ENCODE measurements at regions not wholly inside any gene's neighbourhood (a gene's known extent, or its start where the extent isn't known, plus 50 kb on each side); places are given as distances from the start of the nearest gene placed in this dataset.

- Mint-ChIP-seq H3K4me1 (ENCODE audit: low read depth, unreplicated experiment) (no peaks in the 10 kb centered on the region), H3K9me3 (ENCODE audit: low read depth, unreplicated experiment) (no peaks in the 10 kb centered on the region), H3K4me3 (ENCODE audit: low read depth, unreplicated experiment) (no peak overlapping the region), H3K27me3 (ENCODE audit: unreplicated experiment) (no peaks in the 10 kb centered on the region), H3K27ac (ENCODE audit: unreplicated experiment) (no peak overlapping the region), H3K36me3 (ENCODE audit: insufficient read depth, unreplicated experiment) (no peaks in the 10 kb centered on the region)
- no TSS peak for BruUV-seq (replicated peaks)
- intact Hi-C loops (cut with micrococcal nuclease; ENCODE audit: unreplicated experiment), result no loop called here
- no peak for DNase-seq
- TF ChIP-seq, protein P1, sequence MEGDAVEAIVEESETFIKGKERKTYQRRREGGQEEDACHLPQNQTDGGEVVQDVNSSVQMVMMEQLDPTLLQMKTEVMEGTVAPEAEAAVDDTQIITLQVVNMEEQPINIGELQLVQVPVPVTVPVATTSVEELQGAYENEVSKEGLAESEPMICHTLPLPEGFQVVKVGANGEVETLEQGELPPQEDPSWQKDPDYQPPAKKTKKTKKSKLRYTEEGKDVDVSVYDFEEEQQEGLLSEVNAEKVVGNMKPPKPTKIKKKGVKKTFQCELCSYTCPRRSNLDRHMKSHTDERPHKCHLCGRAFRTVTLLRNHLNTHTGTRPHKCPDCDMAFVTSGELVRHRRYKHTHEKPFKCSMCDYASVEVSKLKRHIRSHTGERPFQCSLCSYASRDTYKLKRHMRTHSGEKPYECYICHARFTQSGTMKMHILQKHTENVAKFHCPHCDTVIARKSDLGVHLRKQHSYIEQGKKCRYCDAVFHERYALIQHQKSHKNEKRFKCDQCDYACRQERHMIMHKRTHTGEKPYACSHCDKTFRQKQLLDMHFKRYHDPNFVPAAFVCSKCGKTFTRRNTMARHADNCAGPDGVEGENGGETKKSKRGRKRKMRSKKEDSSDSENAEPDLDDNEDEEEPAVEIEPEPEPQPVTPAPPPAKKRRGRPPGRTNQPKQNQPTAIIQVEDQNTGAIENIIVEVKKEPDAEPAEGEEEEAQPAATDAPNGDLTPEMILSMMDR (IDR thresholded peaks at IDR 0.05; ENCODE audit: unreplicated experiment), result no peak
- CTCF ChIA-PET, result no interaction called here
These were observed 848.8 kb downstream of the TFAP2A start for GRCh38 chr6:9566096-9566495.

DNA sequence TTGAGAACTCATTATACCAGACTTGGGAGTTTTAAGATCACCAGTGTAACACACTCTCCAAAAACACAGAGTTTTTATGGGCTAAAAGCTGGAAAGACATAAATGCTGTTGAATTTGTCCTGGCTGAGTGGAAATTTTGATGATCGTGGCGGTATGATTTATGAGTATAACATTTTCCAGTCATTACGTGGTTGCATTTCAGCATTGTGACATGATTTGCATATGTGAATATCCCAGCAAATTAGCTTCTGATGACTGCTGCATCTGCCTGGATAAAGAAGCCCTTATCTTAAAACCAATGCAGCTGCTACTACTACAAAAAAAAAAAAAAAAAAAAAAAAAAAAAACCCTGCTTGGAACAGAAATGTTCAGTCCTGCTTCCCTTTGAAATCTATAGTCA is 850.9 kb downstream of the TFAP2A start:
- intact Hi-C loops (cut with micrococcal nuclease; ENCODE audit: unreplicated experiment), result no loop called here
- Mint-ChIP-seq H3K4me1 (ENCODE audit: low read depth, unreplicated experiment) (no peaks in the 10 kb centered on the region), H3K27me3 (ENCODE audit: unreplicated experiment) (no peaks in the 10 kb centered on the region), H3K36me3 (ENCODE audit: insufficient read depth, unreplicated experiment) (no peaks in the 10 kb centered on the region), H3K9me3 (ENCODE audit: low read depth, unreplicated experiment) (no peaks in the 10 kb centered on the region), H3K27ac (ENCODE audit: unreplicated experiment) (no peak overlapping the region), H3K4me3 (ENCODE audit: low read depth, unreplicated experiment) (no peak overlapping the region)
- CTCF ChIA-PET, result no interaction called here
- no peak for DNase-seq
- TF ChIP-seq, protein P1 (IDR thresholded peaks at IDR 0.05; ENCODE audit: unreplicated experiment), result no peak
- no TSS peak for BruUV-seq (replicated peaks)

DNA sequence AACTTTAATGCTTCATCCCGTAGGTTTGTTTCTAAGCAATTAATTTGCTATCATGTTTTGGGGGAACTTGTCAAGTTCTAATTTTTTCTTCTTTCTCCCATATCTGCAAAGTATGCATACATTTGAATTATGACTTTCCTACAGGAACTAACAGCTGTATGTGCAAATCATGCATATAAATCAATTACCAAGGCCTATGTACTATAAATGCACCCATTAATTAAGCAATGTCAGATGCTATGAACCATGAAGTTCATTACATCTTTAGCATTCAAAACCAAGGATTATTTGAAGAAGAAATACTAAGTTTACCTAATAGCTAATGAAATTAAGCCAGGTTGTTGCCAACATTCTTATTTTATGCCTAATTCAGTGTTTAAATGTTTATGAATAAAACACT is 851.3 kb downstream of the TFAP2A start:
- BruUV-seq (replicated peaks), result no TSS peak
- no peaks in the 10 kb centered on the region for H3K4me1 Mint-ChIP-seq (ENCODE audit: low read depth, unreplicated experiment)
- TF ChIP-seq, protein P1 (IDR thresholded peaks at IDR 0.05; ENCODE audit: unreplicated experiment), result no peak
- no peak for DNase-seq
- intact Hi-C loops (cut with micrococcal nuclease; ENCODE audit: unreplicated experiment), result no loop called here
- no peaks in the 10 kb centered on the region for H3K36me3 Mint-ChIP-seq (ENCODE audit: insufficient read depth, unreplicated experiment)
- CTCF ChIA-PET, result interaction anchor here (0.7 kb wide), 1 partner anchor 233 kb away, joined by 3 read pairs; no protein-coding TSS in a partner anchor
- H3K27ac Mint-ChIP-seq (ENCODE audit: unreplicated experiment), result no peak overlapping the region
- H3K4me3 Mint-ChIP-seq (ENCODE audit: low read depth, unreplicated experiment), result no peak overlapping the region
- H3K9me3 Mint-ChIP-seq (ENCODE audit: low read depth, unreplicated experiment), result no peaks in the 10 kb centered on the region
- H3K27me3 Mint-ChIP-seq (ENCODE audit: unreplicated experiment), result no peaks in the 10 kb centered on the region

GRCh38 chr6:9554806-9555205 is 860.1 kb downstream of the TFAP2A start:
- TF ChIP-seq, protein P1 (IDR thresholded peaks at IDR 0.05; ENCODE audit: unreplicated experiment), result no peak
- peaks cover 8% of the 10 kb centered on the region for H3K9me3 Mint-ChIP-seq (ENCODE audit: low read depth, unreplicated experiment)
- no peak for DNase-seq
- CTCF ChIA-PET, result no interaction called here
- no peak overlapping the region for H3K4me3 Mint-ChIP-seq (ENCODE audit: low read depth, unreplicated experiment)
- H3K4me1 Mint-ChIP-seq (ENCODE audit: low read depth, unreplicated experiment), result no peaks in the 10 kb centered on the region
- no TSS peak for BruUV-seq (replicated peaks)
- H3K27me3 Mint-ChIP-seq (ENCODE audit: unreplicated experiment), result no peaks in the 10 kb centered on the region
- intact Hi-C loops (cut with micrococcal nuclease; ENCODE audit: unreplicated experiment), result no loop called here
- no peak overlapping the region for H3K27ac Mint-ChIP-seq (ENCODE audit: unreplicated experiment)
- H3K36me3 Mint-ChIP-seq (ENCODE audit: insufficient read depth, unreplicated experiment), result no peaks in the 10 kb centered on the region

- no TSS peak for BruUV-seq (replicated peaks)
- no peak for DNase-seq
- Mint-ChIP-seq H3K36me3 (ENCODE audit: insufficient read depth, unreplicated experiment) (no peaks in the 10 kb centered on the region), H3K27ac (ENCODE audit: unreplicated experiment) (no peak overlapping the region), H3K9me3 (ENCODE audit: low read depth, unreplicated experiment) (peaks cover 8% of the 10 kb centered on the region), H3K4me3 (ENCODE audit: low read depth, unreplicated experiment) (no peak overlapping the region), H3K27me3 (ENCODE audit: unreplicated experiment) (no peaks in the 10 kb centered on the region), H3K4me1 (ENCODE audit: low read depth, unreplicated experiment) (no peaks in the 10 kb centered on the region)
- CTCF ChIA-PET, result no interaction called here
- TF ChIP-seq, protein P1 (IDR thresholded peaks at IDR 0.05; ENCODE audit: unreplicated experiment), result no peak
- intact Hi-C loops (cut with micrococcal nuclease; ENCODE audit: unreplicated experiment), result no loop called here
These were observed 860.6 kb downstream of the TFAP2A start for GRCh38 chr6:9554323-9554722.
